A549 (cell line): ENCODE measurements at regions not wholly inside any gene's neighbourhood (a gene's known extent, or its start where the extent isn't known, plus 50 kb on each side); places are given as distances from the start of the nearest gene placed in this dataset.

ENCODE experiments used
- ATAC-seq, 2 experiments: fragments of 200-7000 bp in 1 of 2; fragments of >200 bp in 1 of 2; cut with Nextera tagmentation in 1 of 2; cut with Tn5 transposase in 1 of 2; 3 replicates each; pipeline versions ENCODE4 v1.8.0 to v1.9.1; 2018 to 2020; ENCODE audit warnings: mild to moderate bottlenecking in 1 of 2, moderate library complexity in 1 of 2
- CTCF ChIA-PET: fragments of 300-600 bp; sonication (Branson Sonifier 250); formaldehyde crosslinking; extraction: SDS; loops from one replicate; lab custom pipeline; 2021; ENCODE audit warnings: antibody characterized with exemption, inconsistent platforms; lab: Yijun Ruan, JAX
- POLR2A ChIA-PET: fragments of 350-600 bp; formaldehyde crosslinking; extraction: SDS; loops from one replicate; lab custom pipeline; 2021; ENCODE audit warnings: antibody characterized with exemption, inconsistent platforms; lab: Yijun Ruan, JAX
- DNase-seq, 2 experiments: peaks; one replicate each; pipeline versions ENCODE4 v3.0.0 to v3.0.0-alpha.2; 2011 to 2016; ENCODE audit warnings: low read depth in 1 of 2, low spot score in 1 of 2
- FAIRE-seq: peaks from 2 replicates; lab custom pipeline; 2011; peaks lifted over from hg19 to GRCh38; lab: Jason Lieb, UNC
- H3K27ac ChIP-seq, 2 experiments: fragments of >200 bp; sonication (Bioruptor Twin); formaldehyde crosslinking; 3 replicates each; pipeline ENCODE4 v1.5.1; 2016 to 2017
- H3K4me1 ChIP-seq: fragments of >200 bp; sonication (Bioruptor Twin); formaldehyde crosslinking; 3 replicates; pipeline ENCODE4 v1.6.1; 2016
- H3K4me2 ChIP-seq: fragments of >200 bp; sonication (Bioruptor Twin); formaldehyde crosslinking; 3 replicates; pipeline ENCODE4 v1.6.1; 2016
- H3K4me3 ChIP-seq: fragments of >200 bp; sonication (Bioruptor Twin); formaldehyde crosslinking; 3 replicates; pipeline ENCODE4 v1.5.1; 2016
- H3K9me3 ChIP-seq: fragments of >200 bp; sonication (Bioruptor Twin); formaldehyde crosslinking; 3 replicates; pipeline ENCODE4 v1.6.1; 2016
- BHLHE40 ChIP-seq: IDR thresholded peaks from 2 replicates; pipeline ENCODE4 v1.6.1; 2012; ENCODE audit warnings: low read depth, low read length, inconsistent platforms
- CHD2 ChIP-seq: fragments of 150-350 bp; IDR thresholded peaks from 2 replicates; pipeline ENCODE4 v1.6.1; 2014; ENCODE audit warnings: low read length; ENCODE audit not compliant: partially characterized antibody
- CHD4 ChIP-seq: fragments of 200-600 bp; sonication (generic); IDR thresholded peaks from 2 replicates; pipeline ENCODE4 v1.6.1; 2016; ENCODE audit warnings: antibody characterized with exemption, mild to moderate bottlenecking, borderline replicate concordance
- FOSL2 ChIP-seq, 2 experiments: fragments of 450-650 bp in 1 of 2; fragments of >200 bp in 1 of 2; sonication (Bioruptor Twin) in 1 of 2; formaldehyde crosslinking; IDR thresholded peaks; 2 replicates each; pipeline versions ENCODE4 v1.5.0 to v1.6.1; 2016 to 2020; ENCODE audit warnings: mild to moderate bottlenecking in 1 of 2, moderate library complexity in 1 of 2
- FOXS1 ChIP-seq: fragments of 250-450 bp; sonication (Bioruptor Pico); IDR thresholded peaks from 2 replicates; pipeline ENCODE4 v1.5.0; 2020; ENCODE audit warnings: mild to moderate bottlenecking, moderate library complexity
- GATA3 ChIP-seq: IDR thresholded peaks from 2 replicates; pipeline ENCODE4 v1.6.1; 2012; ENCODE audit warnings: borderline replicate concordance
- HOXA7 ChIP-seq: fragments of 250-450 bp; sonication (Bioruptor Pico); IDR thresholded peaks from 2 replicates; pipeline ENCODE4 v1.5.0; 2020; ENCODE audit warnings: mild to moderate bottlenecking, moderate library complexity
- MYC ChIP-seq: IDR thresholded peaks from 2 replicates; pipeline ENCODE4 v1.6.1; 2012; ENCODE audit warnings: mild to moderate bottlenecking, inconsistent platforms, low read length, improper control_type of control experiment, borderline replicate concordance
- NFE2L2 ChIP-seq: fragments of 150-350 bp; conservative IDR thresholded peaks from 2 replicates; pipeline ENCODE4 v1.6.1; 2014; ENCODE audit warnings: low read length
- RARB ChIP-seq: fragments of 250-450 bp; sonication (Bioruptor Pico); IDR thresholded peaks from 2 replicates; pipeline ENCODE4 v1.8.0; 2021; ENCODE audit warnings: mild to moderate bottlenecking, moderate library complexity
- RFX5 ChIP-seq: fragments of 450-650 bp; IDR thresholded peaks from 2 replicates; pipeline ENCODE4 v1.7.1; 2014; ENCODE audit warnings: antibody characterized with exemption, mild to moderate bottlenecking, moderate library complexity
- RNF2 ChIP-seq: fragments of 200-600 bp; sonication (generic); IDR thresholded peaks from 2 replicates; pipeline ENCODE4 v1.6.1; 2016; ENCODE audit warnings: low read depth, mild to moderate bottlenecking, antibody characterized with exemption, moderate library complexity, borderline replicate concordance
- SMC3 ChIP-seq: fragments of >200 bp; sonication (Bioruptor Twin); formaldehyde crosslinking; IDR thresholded peaks from 3 replicates; pipeline ENCODE4 v1.6.1; 2018; ENCODE audit warnings: inconsistent platforms
- TP53 ChIP-seq: fragments of 250-450 bp; sonication (Bioruptor Pico); IDR thresholded peaks from 2 replicates; pipeline ENCODE4 v1.5.0; 2021; ENCODE audit warnings: mild to moderate bottlenecking, moderate library complexity
- WGBS: methylation state at CpG from one replicate; pipeline ENCODE4 v1.1.6; 2017; ENCODE audit errors: missing lambda C conversion rate; 5-methylcytosine and 5-hydroxymethylcytosine counted together
- TF ChIP-seq, protein P1 (sequence below): fragments of 200-600 bp; sonication (generic); IDR thresholded peaks from 2 replicates; pipeline ENCODE4 v1.6.1; 2016; ENCODE audit warnings: antibody characterized with exemption, mild to moderate bottlenecking, moderate library complexity
- TF ChIP-seq, protein P2 (sequence below): fragments of >200 bp; sonication (Bioruptor Twin); formaldehyde crosslinking; IDR thresholded peaks from 2 replicates; pipeline ENCODE4 v1.6.1; 2016
- TF ChIP-seq, protein P3 (sequence below): IDR thresholded peaks from 2 replicates; pipeline ENCODE4 v1.6.1; 2012
- TF ChIP-seq, protein P4 (sequence below): fragments of 150-350 bp; IDR thresholded peaks from 2 replicates; pipeline ENCODE4 v1.6.1; 2014; ENCODE audit warnings: low read depth, mild to moderate bottlenecking, low read length
- TF ChIP-seq, protein P5 (sequence below): fragments of >200 bp; sonication (Bioruptor Twin); formaldehyde crosslinking; IDR thresholded peaks from 3 replicates; pipeline ENCODE4 v1.6.1; 2016
- TF ChIP-seq, protein P6 (sequence below): fragments of 450-650 bp; IDR thresholded peaks from 2 replicates; pipeline ENCODE4 v1.6.1; 2014; ENCODE audit warnings: antibody characterized with exemption

DNA sequence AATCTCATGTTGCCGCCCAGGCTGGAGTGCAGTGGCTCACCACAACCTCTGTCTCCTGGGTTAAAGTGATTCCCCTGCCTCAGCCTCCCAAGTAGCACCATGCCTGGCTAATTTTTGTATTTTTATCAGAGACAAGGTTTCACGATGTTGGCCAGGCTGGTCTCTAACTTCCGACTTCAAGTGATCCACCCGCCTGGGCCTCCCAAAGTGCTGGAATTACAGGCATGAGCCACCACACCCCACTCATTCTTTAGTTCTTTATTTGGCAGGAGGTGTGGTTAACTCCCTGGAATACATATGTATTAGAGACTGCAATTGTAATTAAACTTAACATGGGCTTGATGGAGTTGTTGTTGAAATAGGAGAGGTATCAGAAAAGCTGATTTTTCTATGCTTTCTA, 1396.9 kb upstream of the IGFBP7 start (continued):
- TF ChIP-seq, protein P1, sequence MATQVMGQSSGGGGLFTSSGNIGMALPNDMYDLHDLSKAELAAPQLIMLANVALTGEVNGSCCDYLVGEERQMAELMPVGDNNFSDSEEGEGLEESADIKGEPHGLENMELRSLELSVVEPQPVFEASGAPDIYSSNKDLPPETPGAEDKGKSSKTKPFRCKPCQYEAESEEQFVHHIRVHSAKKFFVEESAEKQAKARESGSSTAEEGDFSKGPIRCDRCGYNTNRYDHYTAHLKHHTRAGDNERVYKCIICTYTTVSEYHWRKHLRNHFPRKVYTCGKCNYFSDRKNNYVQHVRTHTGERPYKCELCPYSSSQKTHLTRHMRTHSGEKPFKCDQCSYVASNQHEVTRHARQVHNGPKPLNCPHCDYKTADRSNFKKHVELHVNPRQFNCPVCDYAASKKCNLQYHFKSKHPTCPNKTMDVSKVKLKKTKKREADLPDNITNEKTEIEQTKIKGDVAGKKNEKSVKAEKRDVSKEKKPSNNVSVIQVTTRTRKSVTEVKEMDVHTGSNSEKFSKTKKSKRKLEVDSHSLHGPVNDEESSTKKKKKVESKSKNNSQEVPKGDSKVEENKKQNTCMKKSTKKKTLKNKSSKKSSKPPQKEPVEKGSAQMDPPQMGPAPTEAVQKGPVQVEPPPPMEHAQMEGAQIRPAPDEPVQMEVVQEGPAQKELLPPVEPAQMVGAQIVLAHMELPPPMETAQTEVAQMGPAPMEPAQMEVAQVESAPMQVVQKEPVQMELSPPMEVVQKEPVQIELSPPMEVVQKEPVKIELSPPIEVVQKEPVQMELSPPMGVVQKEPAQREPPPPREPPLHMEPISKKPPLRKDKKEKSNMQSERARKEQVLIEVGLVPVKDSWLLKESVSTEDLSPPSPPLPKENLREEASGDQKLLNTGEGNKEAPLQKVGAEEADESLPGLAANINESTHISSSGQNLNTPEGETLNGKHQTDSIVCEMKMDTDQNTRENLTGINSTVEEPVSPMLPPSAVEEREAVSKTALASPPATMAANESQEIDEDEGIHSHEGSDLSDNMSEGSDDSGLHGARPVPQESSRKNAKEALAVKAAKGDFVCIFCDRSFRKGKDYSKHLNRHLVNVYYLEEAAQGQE, result no peak
- TF ChIP-seq NFE2L2 (no peak), FOSL2 (IDR thresholded peaks at IDR 0.05) (no peak), FOSL2 (CRISPR knock-in tag; IDR thresholded peaks at IDR 0.05) (no peak), MYC (no peak), CHD2 (no peak)
- TF ChIP-seq, protein P2, sequence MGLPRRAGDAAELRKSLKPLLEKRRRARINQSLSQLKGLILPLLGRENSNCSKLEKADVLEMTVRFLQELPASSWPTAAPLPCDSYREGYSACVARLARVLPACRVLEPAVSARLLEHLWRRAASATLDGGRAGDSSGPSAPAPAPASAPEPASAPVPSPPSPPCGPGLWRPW, result no peak
- TF ChIP-seq, protein P3, sequence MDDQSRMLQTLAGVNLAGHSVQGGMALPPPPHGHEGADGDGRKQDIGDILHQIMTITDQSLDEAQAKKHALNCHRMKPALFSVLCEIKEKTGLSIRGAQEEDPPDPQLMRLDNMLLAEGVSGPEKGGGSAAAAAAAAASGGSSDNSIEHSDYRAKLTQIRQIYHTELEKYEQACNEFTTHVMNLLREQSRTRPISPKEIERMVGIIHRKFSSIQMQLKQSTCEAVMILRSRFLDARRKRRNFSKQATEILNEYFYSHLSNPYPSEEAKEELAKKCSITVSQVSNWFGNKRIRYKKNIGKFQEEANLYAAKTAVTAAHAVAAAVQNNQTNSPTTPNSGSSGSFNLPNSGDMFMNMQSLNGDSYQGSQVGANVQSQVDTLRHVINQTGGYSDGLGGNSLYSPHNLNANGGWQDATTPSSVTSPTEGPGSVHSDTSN, result no peak

DNA sequence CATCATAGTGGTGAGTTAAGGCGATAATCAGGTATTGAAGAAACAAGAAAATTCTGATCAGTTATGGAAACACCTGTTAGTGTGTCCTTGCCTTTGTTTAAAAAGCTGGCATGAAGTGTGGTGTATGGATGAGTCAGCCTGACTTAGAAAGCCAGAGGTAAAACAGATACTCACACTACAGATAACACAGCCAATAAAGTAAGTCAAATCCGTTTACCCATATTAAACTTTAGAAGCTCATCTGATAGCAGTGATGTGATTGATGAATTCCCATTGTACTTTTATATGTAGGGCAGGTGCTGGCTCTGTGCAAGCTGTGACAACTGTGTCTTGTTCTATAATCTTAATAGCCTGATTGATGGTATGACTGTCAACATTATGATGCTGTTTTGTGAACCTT, 1392.7 kb upstream of the IGFBP7 start:
- ChIA-PET POLR2A (no interaction called here), CTCF (no interaction called here)
- TF ChIP-seq GATA3 (no peak), RNF2 (no peak), CHD4 (no peak), HOXA7 (CRISPR knock-in tag) (no peak), RFX5 (no peak), BHLHE40 (no peak), RARB (CRISPR knock-in tag) (no peak), TP53 (CRISPR knock-in tag) (no peak), SMC3 (no peak), FOXS1 (CRISPR knock-in tag) (no peak)
- TF ChIP-seq, protein P4, sequence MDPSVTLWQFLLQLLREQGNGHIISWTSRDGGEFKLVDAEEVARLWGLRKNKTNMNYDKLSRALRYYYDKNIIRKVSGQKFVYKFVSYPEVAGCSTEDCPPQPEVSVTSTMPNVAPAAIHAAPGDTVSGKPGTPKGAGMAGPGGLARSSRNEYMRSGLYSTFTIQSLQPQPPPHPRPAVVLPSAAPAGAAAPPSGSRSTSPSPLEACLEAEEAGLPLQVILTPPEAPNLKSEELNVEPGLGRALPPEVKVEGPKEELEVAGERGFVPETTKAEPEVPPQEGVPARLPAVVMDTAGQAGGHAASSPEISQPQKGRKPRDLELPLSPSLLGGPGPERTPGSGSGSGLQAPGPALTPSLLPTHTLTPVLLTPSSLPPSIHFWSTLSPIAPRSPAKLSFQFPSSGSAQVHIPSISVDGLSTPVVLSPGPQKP, result no peak
- TF ChIP-seq, protein P3, result no peak
- TF ChIP-seq, protein P5, sequence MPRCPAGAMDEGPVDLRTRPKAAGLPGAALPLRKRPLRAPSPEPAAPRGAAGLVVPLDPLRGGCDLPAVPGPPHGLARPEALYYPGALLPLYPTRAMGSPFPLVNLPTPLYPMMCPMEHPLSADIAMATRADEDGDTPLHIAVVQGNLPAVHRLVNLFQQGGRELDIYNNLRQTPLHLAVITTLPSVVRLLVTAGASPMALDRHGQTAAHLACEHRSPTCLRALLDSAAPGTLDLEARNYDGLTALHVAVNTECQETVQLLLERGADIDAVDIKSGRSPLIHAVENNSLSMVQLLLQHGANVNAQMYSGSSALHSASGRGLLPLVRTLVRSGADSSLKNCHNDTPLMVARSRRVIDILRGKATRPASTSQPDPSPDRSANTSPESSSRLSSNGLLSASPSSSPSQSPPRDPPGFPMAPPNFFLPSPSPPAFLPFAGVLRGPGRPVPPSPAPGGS, result no peak
- TF ChIP-seq, protein P6, sequence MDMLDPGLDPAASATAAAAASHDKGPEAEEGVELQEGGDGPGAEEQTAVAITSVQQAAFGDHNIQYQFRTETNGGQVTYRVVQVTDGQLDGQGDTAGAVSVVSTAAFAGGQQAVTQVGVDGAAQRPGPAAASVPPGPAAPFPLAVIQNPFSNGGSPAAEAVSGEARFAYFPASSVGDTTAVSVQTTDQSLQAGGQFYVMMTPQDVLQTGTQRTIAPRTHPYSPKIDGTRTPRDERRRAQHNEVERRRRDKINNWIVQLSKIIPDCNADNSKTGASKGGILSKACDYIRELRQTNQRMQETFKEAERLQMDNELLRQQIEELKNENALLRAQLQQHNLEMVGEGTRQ, result no peak
- no peak overlapping the region for H3K4me3 ChIP-seq
- DNase-seq, result no peak
- H3K9me3 ChIP-seq, result no peaks in the 10 kb centered on the region
- no peak overlapping the region for H3K4me2 ChIP-seq
- peaks cover 8% of the 10 kb centered on the region; the same call in 1 of the 3 replicates for H3K4me1 ChIP-seq
- ATAC-seq, result no peak
- no peak for FAIRE-seq
- WGBS, result 21% methylated on average over 2 of the region's 2 CpGs
- no peak overlapping the region for H3K27ac ChIP-seq
